Spleen (tissue), 11 donors: ENCODE measurements at regions not wholly inside any gene's neighbourhood (a gene's known extent, or its start where the extent isn't known, plus 50 kb on each side); places are given as distances from the start of the nearest gene placed in this dataset.

Experiments
- DNase-seq: peaks from one replicate; pipeline ENCODE4 v3.0.0-alpha.2; 2020
- H3K27ac ChIP-seq, 8 donors: fragments of 200-600 bp; sonication (generic) in 7 of 8; 1 replicate in 4 of 8; 2 replicates in 4 of 8; pipeline versions ENCODE4 v1.5.0 to v1.8.0; 2016 to 2021; ENCODE audit warnings: inconsistent platforms in 4 of 8, mild to moderate bottlenecking in 4 of 8, moderate library complexity in 1 of 8
- H3K27me3 ChIP-seq, 7 donors: fragments of 200-600 bp; sonication (generic) in 6 of 7; replicated peaks in 1 of 7; 1 replicate in 4 of 7; 2 replicates in 3 of 7; pipeline versions ENCODE4 v1.5.0 to v1.8.0; 2016 to 2021; ENCODE audit warnings: inconsistent platforms in 3 of 7, mild to moderate bottlenecking in 1 of 7
- H3K36me3 ChIP-seq, 6 donors: fragments of 200-600 bp; sonication (generic) in 5 of 6; 1 replicate in 4 of 6; 2 replicates in 2 of 6; pipeline versions ENCODE4 v1.5.0 to v1.8.0; 2016 to 2021; ENCODE audit warnings: inconsistent platforms in 2 of 6
- H3K4me1 ChIP-seq, 6 donors: fragments of 200-600 bp; sonication (generic) in 5 of 6; 1 replicate in 3 of 6; 2 replicates in 3 of 6; pipeline versions ENCODE4 v1.5.0 to v1.8.0; 2016 to 2021; ENCODE audit warnings: inconsistent platforms in 3 of 6
- H3K4me3 ChIP-seq, 8 donors: fragments of 200-600 bp; sonication (generic) in 7 of 8; 1 replicate in 4 of 8; 2 replicates in 4 of 8; pipeline versions ENCODE4 v1.5.0 to v1.8.0; 2016 to 2021; ENCODE audit warnings: inconsistent platforms in 4 of 8, mild to moderate bottlenecking in 4 of 8, moderate library complexity in 2 of 8
- H3K9me3 ChIP-seq, 8 donors: fragments of 200-600 bp; sonication (generic) in 7 of 8; 1 replicate in 4 of 8; 2 replicates in 4 of 8; pipeline versions ENCODE4 v1.5.0 to v1.8.0; 2016 to 2021; ENCODE audit warnings: inconsistent platforms in 4 of 8
- CTCF ChIP-seq, 11 experiments: fragments of 200-600 bp in 7 of 11; fragments of 450-650 bp in 4 of 11; sonication (generic) in 4 of 11; IDR thresholded peaks in 8 of 11; conservative IDR thresholded peaks in 3 of 11; 1 replicate in 7 of 11; 2 replicates in 4 of 11; pipeline versions ENCODE4 v1.4.0 to v1.8.0; 2016 to 2021; ENCODE audit warnings: antibody characterized with exemption in 11 of 11, inconsistent platforms in 4 of 11, mild to moderate bottlenecking in 1 of 11
- POLR2A ChIP-seq, 3 donors: fragments of 450-650 bp; IDR thresholded peaks; one replicate each; pipeline ENCODE4 v1.5.1; 2017; ENCODE audit warnings: antibody characterized with exemption in 3 of 3, mild to moderate bottlenecking in 1 of 3
- POLR2AphosphoS5 ChIP-seq, 3 donors: sonication (generic); formaldehyde crosslinking; IDR thresholded peaks; one replicate each; pipeline ENCODE4 v1.5.1; 2017; ENCODE audit warnings: antibody characterized with exemption in 3 of 3
- WGBS, 5 donors: extraction: QIAGEN DNeasy Blood & Tissue Kit in 3 of 5; methylation state at CpG; one replicate each; pipeline versions ENCODE4 v1.1.5 to v1.1.7; 2013 to 2018; 5-methylcytosine and 5-hydroxymethylcytosine counted together
- intact Hi-C: fragments of 100-400 bp; cut with DNase I; formaldehyde crosslinking; loops from one replicate; pipeline ENCODE4 v1.15.0; 2023; ENCODE audit warnings: low total_unique reads
- donor health status: healthy with polysubstance abuse.
- donor health status: DM: no; HTN: no; CAD: no; lungs with moderate emphysema.
- donor health status: DM: no; HTN: no; CAD: no.
- donor health status: Bipolar disorder and iron deficiency.
- donor health status: healthy.
- donor health status: DM: no; HTN: no; CAD: no.
- donor health status: DM: yes; HTN: yes; CAD: no.

GRCh38 chr6:44003345-44004061 is 123.7 kb downstream of the MRPL14 start:
- peak; percentile 74 for DNase-seq
- 45 to 54% (median 47%) methylated on average over 22 of the region's 22 CpGs for WGBS, 5 donors
- Histone ChIP-seq H3K4me3 (peak overlapping the region in 5 of 8 donors; percentile 37 to 67 (median 41)), H3K27me3 (peaks cover 0 to 89% (median 47%) of the 10 kb centered on the region in 7 donors), H3K27ac (no peak overlapping the region), H3K4me1 (peaks cover 11 to 36% (median 22%) of the 10 kb centered on the region in 6 donors), H3K36me3 (no peaks in the 10 kb centered on the region), H3K9me3 (no peaks in the 10 kb centered on the region)
- no peak for TF ChIP-seq POLR2A (IDR thresholded peaks at IDR 0.05)
- TF ChIP-seq POLR2AphosphoS5 (IDR thresholded peaks at IDR 0.05) = no peak
- no peak for TF ChIP-seq CTCF (IDR thresholded peaks at IDR 0.05 in 8 of 11, conservative IDR thresholded peaks at IDR 0.05 in 3 of 11)
- intact Hi-C loops = no loop called here

DNA sequence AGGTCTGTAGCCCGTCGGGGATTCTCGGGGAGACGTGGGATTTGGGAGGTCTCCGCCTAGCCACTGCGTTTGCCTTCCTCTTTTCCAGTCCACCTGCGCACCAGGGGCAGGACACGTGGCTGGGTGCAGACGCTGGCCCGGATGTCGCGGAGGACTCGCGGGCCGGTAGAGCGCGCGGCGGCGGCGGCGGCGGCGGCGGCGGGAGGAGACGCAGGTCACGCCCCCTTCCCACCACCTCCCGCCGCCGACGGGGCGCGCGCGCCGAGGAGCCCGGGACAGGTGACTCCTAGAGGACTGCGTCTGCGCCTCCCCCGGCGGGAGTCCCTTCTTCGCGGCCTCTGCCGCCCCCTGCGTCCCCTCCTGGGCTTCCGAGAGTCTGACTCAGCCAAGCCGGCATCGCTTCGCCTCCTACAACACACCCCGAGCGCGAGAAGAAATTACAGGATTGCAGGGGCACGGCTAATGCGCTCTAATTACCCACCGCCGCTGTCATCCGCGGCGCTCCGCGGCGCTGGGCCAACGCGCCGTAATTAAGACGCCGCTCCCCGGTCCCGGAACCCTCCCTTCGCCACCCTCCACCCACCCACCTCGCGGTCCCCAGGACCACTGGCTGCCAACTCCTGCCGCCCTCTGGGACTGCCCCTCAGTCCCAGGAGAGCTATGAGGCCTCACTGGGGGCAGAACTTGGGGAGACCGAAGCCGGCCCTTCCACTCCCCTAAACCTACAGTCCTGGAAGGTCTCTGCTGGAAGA is 124.5 kb downstream of the MRPL14 start:
- TF ChIP-seq CTCF (IDR thresholded peaks at IDR 0.05 in 8 of 11, conservative IDR thresholded peaks at IDR 0.05 in 3 of 11) (peak in 1 of 11 experiments; percentile 25), POLR2AphosphoS5 (IDR thresholded peaks at IDR 0.05) (peak in 1 of 3 donors; percentile 37), POLR2A (IDR thresholded peaks at IDR 0.05) (no peak)
- Histone ChIP-seq H3K27me3 (peaks cover 0 to 81% (median 47%) of the 10 kb centered on the region in 7 donors), H3K9me3 (no peaks in the 10 kb centered on the region), H3K4me3 (peak overlapping the region; percentile 20 to 67 (median 38)), H3K27ac (no peak overlapping the region), H3K4me1 (peaks cover 11 to 36% (median 22%) of the 10 kb centered on the region in 6 donors), H3K36me3 (no peaks in the 10 kb centered on the region)
- DNase-seq = peak; percentile 65
- WGBS, 5 donors = 2 to 4% (median 3%) methylated on average over 35 to 76 of the region's 76 CpGs
- intact Hi-C loops = no loop called here

GRCh38 chr6:44002067-44002592 is 125.1 kb downstream of the MRPL14 start:
- WGBS, 5 donors = 6 to 8% (median 7%) methylated on average over 31 to 37 of the region's 37 CpGs
- peak overlapping the region in 7 of 8 donors; percentile 31 to 67 (median 39) for H3K4me3 ChIP-seq
- no peaks in the 10 kb centered on the region for H3K36me3 ChIP-seq
- H3K9me3 ChIP-seq = no peaks in the 10 kb centered on the region
- intact Hi-C loops = no loop called here
- peak; percentile 78 for DNase-seq
- peaks cover 0 to 80% (median 47%) of the 10 kb centered on the region in 7 donors for H3K27me3 ChIP-seq
- TF ChIP-seq POLR2A (IDR thresholded peaks at IDR 0.05) (no peak), POLR2AphosphoS5 (IDR thresholded peaks at IDR 0.05) (no peak), CTCF (IDR thresholded peaks at IDR 0.05 in 8 of 11, conservative IDR thresholded peaks at IDR 0.05 in 3 of 11) (no peak)
- peaks cover 11 to 36% (median 22%) of the 10 kb centered on the region in 6 donors for H3K4me1 ChIP-seq
- no peak overlapping the region for H3K27ac ChIP-seq
